ENCODE measurements at regions not wholly inside any gene's neighbourhood (a gene's known extent, or its start where the extent isn't known, plus 50 kb on each side); places are given as distances from the start of the nearest gene placed in this dataset.

DNA sequence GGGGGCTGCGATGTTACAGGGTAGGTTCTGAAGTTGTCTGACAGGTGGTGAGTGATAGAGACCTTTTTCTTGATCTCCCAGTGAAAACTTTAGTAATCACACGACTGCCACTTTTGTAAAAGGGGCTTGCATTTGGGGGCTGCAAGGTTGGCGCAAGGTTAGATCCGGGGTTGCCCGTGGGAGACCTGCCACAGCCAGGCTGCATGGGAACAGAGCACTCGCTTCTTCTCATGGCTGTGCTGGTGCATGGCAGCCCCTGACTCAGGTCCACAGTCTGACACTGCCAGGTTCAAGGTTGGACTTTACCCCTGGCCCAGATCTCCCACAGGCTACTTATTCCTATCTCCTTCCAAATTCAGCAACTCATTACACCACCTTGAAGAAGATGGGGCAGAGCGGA, 1190.4 kb downstream of the UQCRFS1 start:
- no peak for DNase-seq

DNA sequence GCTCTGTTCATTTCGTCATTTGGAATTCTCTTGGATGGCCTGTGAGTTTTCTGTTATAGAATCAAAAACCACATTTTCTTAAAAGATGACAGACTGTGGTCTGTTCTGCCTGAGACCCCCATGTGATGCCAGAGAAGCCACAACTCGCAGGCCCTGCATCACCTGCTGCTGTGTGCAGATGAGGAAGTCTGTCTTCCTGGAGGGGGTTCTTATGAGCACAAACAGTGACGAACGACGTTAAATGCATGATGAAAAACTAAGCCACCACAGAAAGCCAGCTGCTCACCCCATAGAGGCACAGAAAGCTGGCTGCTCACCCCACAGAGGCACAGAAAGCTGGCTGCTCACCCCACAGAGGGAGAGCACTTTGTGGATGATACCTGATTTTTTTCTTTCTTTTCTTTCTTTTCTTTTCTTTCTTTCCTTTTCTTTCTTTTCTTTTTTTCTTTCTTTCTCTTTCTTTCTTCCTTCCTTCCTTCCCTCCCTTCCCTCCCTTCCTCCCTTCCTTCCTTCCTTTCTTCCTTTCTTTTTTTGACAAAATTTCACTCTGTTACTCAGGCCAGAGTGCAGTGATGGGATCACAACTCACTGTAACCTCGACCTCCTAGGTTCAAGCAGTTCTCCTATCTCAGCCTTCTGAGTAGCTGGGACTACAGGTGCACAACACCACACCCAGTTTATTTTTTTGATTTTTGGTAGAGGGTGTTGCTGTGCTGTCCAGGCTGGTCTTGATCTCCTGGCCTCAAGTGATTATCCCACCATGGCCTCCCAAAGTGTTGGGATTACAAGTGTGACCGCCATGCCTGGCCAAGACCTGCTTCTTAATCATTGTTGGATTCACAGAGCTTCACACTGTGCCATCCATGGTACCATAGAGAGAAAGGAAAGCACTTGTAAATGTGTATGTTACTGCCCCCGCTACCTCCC, 1191.4 kb downstream of the UQCRFS1 start:
- no peak for DNase-seq

DNA sequence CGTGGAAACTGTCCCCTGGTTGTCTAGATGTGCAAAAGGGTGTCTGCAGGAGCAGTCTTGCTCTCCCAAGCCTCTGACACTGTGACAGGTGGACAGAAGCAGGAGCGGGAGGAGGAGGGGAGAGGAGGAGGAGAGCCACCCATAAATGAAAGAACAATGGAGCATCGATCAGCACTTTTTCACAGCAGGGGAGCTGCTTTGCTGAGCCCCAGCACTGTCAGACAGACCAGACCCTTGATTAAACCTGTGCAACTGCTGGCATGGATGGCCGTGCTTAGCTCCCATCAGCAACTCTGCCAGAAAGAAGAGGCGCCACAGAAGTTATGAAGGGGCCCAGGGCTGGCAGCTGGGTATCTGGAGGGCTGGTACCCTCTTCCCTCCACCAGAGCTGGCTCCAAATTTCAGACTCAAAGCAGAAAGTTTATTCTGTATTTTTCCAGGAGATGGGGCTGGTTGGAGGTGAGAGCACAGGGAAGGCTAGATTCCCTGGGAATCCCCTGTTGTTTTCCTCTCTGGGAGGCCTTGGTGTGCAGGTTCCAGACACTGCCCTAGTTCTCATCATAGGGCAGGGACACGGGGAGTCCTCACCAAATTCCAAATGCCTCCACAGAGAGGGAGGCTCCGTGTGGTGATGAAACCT, 1192.2 kb downstream of the UQCRFS1 start:
- DNase-seq: no peak

DNA sequence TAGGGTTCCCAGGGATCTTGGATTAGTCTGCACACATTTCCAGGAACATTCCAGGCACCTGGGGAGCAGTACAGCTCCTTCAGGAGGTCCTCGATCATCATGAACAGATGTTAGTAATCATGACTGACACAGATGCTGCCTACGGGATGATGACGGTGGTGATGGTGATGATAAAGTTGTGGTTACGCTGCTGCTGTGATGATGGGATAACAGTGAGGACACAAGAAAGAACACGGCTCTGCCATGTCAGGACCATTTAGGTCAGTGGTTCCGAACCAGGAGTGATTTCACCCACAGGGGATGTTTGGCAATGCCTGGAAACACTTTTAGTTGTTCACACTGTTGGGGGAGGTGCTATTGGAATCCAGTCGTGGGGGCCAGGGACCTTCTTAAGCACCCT, 1193.0 kb downstream of the UQCRFS1 start:
- no peak for DNase-seq

DNA sequence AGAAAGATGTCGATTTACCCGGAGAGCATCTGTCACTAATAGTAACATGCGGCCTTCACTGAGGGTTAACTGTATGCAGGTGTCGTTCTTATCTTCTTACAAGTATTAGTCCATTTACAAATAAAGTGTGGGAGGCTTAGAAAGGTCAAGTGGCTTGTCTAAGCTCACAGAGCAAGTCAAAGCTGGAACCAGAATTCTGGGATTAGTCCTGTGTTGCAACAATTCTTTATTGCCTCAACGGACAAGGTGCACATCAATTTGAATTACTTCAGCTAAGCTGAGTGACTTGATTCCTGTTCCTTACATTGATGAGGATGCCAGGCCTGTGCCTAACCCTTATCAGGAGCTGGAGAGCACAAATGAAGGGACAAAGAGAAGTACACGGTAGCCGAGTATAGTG, 1193.6 kb downstream of the UQCRFS1 start:
- no peak for DNase-seq

DNA sequence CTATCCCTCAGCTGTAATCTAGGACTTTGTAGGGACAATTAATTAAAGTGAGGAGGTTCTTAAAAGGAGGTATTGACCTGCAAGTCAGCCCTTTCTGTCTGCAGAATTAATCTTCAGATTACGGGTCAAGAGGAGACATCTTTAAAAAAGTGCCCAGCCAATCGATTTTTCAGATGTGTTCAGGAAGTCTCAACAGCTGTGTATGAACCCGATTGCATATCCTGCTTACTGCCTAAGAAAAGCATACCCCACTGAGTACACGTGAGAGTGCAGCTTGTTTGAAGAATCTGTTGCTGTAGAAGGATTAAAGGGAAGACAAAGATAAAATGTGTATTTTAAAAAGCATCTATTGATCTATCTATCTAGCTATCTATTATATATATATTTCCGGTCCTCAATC, 1194.5 kb downstream of the UQCRFS1 start:
- no peak for DNase-seq

DNA sequence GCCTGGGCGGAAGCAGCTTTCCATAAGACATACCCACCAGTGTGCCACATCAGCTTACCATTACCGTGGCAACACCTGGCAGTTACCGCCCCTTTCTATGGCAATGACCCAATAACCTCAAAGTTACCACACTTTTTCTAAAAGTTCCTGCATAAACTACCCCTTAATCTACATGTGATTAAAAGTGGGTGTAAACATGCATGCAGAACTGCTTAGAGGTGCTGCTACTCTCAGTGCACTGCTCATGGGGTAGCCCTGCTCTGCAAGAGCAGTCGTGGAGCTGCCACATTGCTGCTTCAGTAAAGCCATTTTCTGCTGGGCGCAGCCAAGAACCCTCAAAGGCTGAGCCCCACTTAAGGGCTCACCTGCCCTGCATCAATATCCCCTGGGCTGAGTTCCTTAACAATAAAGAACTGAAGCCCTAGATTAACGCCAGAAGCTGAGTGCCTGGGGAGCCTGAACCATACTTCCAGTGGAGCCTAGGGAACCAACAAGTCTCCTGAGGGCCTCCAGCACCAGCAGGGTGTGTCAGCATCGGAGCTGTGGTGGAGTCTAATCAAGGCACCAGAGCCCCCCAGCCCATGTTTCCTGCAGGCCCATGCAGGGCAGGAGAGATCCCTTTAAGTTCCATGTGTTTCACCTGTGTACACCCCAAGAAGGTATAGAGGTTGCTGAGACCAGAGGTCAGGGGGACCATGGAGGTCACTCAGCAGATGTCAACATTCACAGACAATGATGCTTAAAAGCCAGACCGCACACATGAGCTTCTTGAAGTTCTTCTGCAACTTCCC, 1198.1 kb downstream of the UQCRFS1 start:
- DNase-seq: no peak

DNA sequence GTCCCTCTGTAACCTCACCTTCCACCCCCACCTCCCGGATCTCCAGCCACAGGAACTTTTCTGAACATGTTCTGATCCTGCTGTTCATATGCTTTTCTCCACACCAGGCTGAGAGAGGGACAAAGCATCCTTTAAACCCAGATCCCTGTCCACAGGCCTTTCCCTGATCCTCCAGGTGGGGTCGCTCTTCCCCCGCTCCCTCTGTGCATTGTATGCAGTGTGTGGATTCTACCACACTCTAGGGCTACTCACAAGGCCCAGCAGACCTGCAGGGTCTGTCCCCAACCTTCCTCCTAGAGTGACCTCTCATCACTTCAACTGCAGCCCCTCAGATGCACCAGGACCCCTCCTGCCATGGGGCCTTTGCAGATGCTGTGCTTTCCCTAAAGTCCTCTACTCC, 1200.6 kb downstream of the UQCRFS1 start:
- DNase-seq: no peak

DNA sequence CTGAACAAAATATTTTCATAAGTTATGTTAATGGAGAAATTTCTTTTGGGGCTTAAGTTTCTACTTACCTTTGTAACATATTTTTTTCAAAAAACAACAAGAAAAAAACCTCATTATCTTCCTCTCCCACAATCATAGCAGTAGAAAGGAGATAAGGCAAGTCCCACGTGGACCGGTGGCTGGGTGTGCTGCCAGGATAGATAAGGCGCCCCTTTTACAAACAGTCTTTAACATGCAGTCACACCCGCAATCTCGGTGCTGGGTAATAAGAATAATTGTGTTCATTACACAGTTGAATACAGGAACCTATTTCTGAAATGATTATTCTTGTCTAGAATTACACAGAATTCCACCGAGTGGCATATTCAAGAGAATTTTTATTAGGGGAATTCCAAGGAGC, 1202.3 kb downstream of the UQCRFS1 start:
- no peak for DNase-seq

DNA sequence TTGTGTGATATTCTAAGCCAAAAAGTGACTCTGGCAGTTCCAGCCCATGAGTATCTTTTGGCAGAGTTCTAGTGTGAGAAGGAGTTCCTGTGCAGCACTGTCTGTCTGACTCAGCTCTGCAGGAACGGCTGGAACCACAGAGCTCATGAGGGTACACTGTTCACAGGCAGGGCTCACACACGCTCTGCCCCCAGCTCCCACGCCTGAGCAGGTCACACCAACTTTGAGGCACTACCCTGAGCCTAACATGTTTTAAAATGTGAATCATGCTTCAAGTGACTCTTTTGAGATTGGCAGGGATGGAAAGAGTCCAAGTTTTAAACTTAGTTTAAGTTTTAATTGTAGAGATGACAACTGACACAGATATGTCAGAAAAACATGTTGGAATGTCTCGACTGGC, 1203.3 kb downstream of the UQCRFS1 start:
- DNase-seq: no peak

DNA sequence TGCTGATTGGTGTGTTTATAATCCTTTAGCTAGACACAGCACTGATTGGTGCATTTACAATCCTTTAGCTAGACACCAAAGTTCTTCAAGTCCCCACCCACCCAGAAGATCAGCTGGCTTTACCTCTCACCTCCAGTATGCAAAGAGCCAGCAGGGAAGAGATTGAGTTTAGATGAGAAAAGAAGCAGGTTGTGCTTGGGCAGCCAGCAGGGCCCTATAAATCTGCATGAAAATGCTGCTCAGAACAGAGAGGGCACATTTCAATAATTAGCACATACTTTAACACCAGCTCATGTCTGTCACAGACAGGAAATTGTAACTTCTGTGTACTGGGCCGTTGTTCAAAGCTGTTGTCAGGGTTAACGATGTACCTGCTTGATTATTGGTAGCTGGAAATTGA, 1204.3 kb downstream of the UQCRFS1 start:
- DNase-seq: no peak

DNA sequence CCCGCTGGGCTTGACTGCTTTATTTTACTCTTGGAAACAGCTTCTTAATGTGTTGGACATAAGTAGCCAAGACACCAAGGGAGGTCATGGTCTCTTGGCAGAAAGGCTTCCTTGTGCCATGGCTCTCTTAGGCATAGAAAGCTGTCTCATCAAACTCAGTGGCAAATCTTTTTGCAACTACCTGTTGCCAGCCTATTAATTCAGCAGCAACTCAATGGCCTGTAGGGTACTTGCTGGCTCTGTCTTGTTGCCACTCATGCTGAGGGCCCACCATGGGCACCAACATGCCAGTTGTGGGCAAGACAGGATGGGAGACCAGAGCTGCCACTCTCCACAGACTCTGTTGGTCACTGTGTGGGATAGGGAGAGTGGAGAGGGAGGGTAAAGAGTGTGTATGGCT, 1209.4 kb downstream of the UQCRFS1 start:
- DNase-seq: no peak

DNA sequence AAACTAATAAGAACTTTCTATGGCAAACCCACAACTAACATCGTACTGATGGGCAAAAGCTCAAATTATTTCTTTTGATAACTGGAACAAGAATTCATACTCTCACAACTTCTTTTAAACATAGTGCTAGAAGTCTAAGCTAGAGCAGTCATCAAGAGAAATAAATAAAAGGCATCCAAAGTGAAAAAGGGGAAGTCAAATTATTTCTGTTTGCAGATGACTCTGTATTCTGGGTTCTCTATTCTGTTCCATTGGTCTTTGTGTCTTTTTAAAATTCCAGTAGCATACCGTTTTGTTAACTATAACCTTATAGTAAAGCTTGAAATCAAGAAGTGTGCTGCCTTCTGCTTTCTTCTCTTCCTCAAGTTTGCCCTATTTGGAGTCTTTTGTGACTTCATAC, 1215.9 kb downstream of the UQCRFS1 start:
- DNase-seq: no peak

DNA sequence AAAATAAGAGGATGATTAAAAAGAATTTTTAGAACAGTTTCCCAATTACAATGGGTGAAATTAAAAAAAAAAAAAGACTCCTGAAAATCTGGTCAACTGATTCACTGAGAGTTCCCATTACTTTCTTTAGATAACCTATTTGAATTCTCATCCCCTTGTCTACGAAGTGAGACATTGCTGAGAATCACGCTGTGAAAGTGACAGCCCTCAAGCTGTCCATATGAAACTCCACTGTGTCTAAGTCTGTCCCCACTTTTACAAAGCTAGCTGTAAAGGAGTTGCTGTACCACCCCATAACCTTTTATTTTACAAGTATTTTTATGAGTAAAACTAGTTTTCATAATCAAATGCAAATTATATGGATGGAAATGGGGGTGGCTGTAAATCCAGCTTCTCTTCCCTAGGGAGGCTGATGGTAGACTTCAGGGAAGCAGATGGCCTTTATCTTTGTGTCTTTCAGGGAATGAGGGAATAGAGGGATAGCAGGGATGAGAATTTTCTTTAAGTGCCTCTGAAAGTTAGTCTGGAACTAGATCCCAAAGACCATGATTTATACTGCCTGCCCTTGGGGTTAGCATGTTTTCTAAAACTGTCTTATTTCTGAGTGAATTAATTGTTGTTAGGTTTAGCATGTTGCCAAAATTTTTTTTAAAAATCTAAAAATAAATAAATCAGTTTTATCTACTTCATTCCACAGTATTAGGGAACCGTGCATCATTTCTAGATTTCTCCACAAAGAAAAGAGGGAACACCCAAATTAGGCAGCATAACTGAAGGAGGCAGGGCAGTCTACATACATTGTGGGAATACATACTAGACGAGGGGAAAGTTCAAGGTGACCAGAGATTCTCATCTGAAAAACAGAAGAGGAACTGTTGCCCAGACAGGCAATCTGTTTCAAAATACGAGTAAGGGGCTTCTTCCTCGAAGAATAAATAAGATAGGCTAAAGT, 1219.1 kb downstream of the UQCRFS1 start:
- no peak for DNase-seq

DNA sequence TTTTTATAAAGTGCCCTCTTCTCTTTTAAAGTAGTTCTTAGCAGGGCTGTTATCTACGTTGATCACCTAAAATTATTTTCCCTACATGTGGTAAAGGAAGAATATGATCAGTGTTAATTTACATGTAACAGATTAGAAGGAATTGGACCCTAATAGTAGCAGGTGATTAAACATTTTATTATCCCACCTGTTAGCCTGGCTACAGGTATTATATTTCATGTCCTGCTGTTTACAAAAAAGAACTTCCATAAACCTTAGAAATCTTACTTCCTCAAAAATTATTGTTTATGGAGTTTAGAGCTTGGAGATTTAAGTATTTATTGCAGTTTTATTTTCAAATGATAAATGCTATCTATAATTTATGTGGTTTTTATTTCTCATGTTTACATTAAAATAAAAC, 1226.7 kb downstream of the UQCRFS1 start:
- DNase-seq: no peak

DNA sequence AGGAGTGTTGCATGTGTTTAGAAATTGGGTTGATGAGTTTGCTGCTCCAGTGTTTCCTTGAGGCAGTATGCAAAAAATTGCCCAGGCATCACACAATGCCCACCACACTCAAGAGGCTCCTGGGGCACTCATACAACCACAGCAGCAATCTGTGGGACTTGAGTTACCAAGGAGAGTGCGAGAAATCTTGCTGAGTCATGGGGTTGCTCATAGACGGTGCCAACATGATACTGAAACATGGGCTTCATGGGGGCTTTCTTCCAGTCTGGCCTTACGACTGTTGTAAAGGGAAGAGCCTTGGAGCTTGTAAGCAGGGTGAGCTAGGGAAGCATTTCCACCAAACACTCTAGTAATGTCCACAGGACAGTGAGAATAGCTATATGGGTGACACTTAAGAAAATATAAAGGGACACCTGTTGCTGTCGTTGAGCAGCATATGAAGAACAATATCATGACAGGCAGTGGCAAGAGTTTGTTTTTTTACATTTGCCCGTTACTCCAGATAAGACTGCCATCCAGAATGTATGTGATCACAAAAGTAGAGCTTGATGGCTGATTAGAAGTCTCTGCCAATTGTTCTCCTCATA, 1237.4 kb downstream of the UQCRFS1 start:
- no peak for DNase-seq

DNA sequence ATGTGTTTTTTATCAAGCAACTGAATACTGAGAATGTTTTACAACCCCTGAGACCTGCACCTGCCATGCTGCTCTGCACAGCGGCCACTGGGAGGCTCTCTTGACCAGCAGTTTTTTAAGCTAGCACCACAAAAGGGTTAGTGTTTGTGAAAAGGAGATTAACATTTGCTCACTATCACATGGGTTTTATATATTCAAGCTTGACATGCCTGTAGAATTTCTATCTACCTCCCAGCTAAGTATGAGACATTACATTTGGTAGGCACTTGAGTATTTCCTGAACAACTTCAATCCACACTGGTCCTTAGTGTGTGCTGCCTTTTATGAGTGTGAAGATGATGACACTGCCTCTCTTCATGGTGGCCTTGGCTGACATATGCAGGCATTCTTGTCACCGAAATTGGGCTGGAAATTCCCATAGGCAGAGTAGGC, 1238.9 kb downstream of the UQCRFS1 start:
- DNase-seq: no peak

DNA sequence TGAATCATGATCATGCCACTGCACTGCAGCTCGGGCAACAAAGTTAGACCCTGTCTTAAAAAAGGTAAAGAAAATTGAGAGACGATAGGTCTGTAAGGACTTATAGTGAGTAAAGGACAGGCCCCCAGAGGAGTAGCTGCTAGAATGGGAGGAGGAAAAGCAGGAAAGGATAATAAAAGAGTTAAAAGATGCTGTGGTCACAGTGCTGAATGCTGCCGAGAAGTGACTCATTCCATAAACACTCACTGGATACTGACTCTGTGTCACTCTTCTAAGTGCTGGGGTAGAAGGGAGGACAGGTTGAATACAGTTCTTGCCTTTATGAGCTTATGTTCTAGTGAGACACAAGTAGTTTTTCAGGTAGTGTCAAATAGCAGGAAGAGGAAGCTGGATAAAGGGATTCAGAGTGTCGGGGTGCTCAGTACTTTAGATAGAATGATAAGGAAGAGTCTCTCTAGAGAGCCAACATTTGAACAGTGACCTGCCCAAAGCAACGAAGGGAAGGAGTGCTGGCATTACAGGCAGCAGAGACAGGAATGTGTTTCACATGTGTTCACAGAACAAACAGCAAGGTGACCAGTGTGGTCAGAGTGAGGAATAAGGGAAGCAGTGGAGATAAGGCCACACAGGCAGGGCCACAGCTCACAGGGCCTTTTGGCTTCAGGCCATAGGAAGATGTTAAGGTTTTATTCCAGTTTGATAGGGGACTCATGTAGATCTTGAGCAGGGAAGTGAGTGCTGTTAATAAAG, 1240.5 kb downstream of the UQCRFS1 start:
- no peak for DNase-seq

DNA sequence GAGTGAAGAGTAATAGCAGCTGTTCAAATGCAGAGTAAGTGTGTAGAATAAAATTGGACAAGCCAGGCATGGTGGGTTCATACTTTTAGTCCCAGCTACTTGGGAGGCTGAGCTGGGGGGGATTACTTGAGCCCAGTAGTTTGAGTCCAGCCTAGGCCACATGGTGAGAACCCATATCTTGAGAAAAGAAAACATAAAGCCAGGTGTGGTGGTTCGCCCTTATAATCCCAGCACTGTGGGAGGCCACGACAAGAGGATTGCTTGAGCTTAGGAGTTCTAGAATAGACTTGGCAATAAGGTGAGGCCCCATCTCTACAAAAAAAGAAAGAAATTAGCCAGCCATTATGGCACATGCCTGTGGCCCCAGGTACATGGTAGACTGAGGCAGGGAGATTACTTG, 1241.1 kb downstream of the UQCRFS1 start:
- no peak for DNase-seq

DNA sequence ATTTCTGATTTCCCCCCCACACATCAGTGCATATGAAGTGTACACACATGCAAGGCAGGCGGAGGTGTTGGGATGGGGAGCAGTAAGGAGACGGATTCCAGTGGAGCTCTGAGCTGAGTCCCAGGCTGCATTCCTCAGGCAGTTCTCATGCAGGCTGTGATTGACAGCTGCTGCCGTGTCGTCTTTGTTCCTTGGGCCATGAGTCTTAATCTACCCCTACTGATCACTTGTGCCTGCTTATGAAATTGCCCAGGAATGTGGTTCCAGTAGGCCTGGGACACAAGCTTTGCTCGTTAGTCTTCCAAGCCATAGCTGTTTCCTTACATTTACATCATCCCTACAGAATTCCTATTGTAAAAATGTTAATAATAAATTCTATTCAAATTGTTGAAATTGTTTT, 1241.9 kb downstream of the UQCRFS1 start:
- DNase-seq: no peak

DNA sequence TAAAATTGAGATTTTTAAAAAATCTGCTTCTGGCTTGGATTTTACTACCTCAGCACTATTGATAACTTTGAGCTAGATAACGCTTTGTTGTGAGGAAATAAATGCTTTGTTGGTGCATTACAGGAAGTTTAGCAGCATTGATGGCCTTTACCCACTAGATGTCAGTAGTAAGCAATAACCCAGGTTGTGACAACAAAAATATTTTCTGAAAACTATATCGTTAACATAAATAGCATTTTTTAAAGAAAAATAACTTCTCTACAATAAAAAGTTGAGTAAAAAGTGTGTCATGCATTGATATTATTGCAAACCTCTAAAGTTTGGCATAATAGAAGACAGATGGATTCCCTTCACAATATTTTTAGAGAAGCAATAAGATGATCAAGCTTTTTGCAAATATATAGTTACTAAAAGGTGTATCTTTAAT, 1246.5 kb downstream of the UQCRFS1 start:
- DNase-seq: no peak
